MM.1S (cell line): ENCODE measurements at regions not wholly inside any gene's neighbourhood (a gene's known extent, or its start where the extent isn't known, plus 50 kb on each side); places are given as distances from the start of the nearest gene placed in this dataset.
A peak's percentile ranks its signal among the peaks of the same experiment; 100 is the strongest.

ENCODE experiments used
- CTCF ChIP-seq: fragments of 300-600 bp; sonication (generic); IDR thresholded peaks from 2 replicates; pipeline ENCODE4 v1.5.1; 2016; ENCODE audit warnings: antibody characterized with exemption, low read length, mixed read lengths
- EZH2 ChIP-seq: fragments of 300-600 bp; sonication (generic); optimal IDR thresholded peaks from 2 replicates; pipeline ENCODE3; 2017; ENCODE audit warnings: low read depth, mild to moderate bottlenecking, antibody characterized with exemption, low read length, mixed read lengths
- EZH2phosphoT487 ChIP-seq: fragments of 300-600 bp; sonication (generic); IDR thresholded peaks from 2 replicates; pipeline ENCODE4 v1.6.1; 2018; ENCODE audit warnings: antibody characterized with exemption, low read length

DNA sequence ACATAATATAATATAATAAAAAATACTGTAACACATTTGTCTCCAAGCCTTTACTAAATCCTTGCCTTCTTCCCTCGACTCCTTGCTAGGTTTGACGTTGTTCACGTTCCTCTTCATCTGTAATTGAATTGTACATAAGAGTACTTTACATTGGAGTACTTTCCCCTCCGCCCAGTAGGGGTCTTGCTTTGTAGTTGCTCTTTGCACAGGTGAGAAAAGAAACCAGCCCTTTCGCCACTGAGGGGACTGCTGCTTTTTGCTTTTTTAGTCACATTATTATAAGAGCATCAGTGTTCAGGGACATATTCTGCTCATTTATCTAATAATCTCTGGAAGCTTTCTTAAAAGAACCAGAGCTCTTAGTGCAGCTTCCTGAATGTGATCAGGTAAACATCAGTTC is 115.0 kb downstream of the CETN3 start:
- TF ChIP-seq CTCF, result peak; percentile 8; the same call in 1 of the 2 replicates
- TF ChIP-seq EZH2phosphoT487, result no peak
- TF ChIP-seq EZH2, result no peak
